ENCODE measurements at regions not wholly inside any gene's neighbourhood (a gene's known extent, or its start where the extent isn't known, plus 50 kb on each side); places are given as distances from the start of the nearest gene placed in this dataset.

DNA sequence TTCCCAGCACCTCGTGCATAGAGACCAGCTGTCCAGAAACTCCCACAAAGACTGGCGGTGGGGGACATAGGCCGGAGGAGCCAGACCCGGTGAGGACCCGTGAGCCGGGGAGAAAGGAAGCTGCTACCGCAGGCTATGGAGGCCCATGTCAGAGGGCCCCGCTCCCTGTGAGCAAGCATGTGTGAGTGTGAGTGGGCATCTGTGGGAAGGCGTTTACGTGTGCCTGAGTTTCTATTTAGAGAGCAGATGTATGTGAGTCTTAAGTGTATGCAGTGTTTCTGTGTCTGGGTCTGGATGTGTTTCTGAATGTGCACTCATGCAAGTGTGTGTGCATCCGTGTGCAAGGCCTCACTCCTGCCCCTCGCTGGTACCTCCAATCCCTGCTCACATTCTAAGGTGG, 187.8 kb upstream of the RAB6C start:
- ChIA-PET POLR2A (no interaction called here), CTCF (no interaction called here)
- Mint-ChIP-seq H3K27ac (no peak overlapping the region), H3K27me3 (ENCODE audit: low read depth) (no peaks in the 10 kb centered on the region; the same call in 1 of the 2 replicates), H3K4me1 (peaks cover 3% of the 10 kb centered on the region; the same call in 1 of the 2 replicates), H3K36me3 (no peaks in the 10 kb centered on the region), H3K9me3 (peaks cover 10% of the 10 kb centered on the region; the same call in 1 of the 2 replicates), H3K4me3 (no peak overlapping the region)
- DNase-seq (ENCODE audit: low spot score) (no peak), ATAC-seq (no peak)
- TF ChIP-seq, protein P1, sequence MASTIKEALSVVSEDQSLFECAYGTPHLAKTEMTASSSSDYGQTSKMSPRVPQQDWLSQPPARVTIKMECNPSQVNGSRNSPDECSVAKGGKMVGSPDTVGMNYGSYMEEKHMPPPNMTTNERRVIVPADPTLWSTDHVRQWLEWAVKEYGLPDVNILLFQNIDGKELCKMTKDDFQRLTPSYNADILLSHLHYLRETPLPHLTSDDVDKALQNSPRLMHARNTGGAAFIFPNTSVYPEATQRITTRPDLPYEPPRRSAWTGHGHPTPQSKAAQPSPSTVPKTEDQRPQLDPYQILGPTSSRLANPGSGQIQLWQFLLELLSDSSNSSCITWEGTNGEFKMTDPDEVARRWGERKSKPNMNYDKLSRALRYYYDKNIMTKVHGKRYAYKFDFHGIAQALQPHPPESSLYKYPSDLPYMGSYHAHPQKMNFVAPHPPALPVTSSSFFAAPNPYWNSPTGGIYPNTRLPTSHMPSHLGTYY (CRISPR knock-in tag; IDR thresholded peaks at IDR 0.05), result no peak
- TF ChIP-seq PRRX2 (CRISPR knock-in tag; IDR thresholded peaks at IDR 0.05), result no peak
- no peak for TF ChIP-seq FOXP1 (CRISPR knock-in tag; IDR thresholded peaks at IDR 0.05; ENCODE audit: borderline replicate concordance)
- no peak for TF ChIP-seq ZNF416 (CRISPR knock-in tag; IDR thresholded peaks at IDR 0.05)
- TF ChIP-seq NR2C2 (CRISPR knock-in tag; IDR thresholded peaks at IDR 0.05), result no peak
- TF ChIP-seq, protein P2, sequence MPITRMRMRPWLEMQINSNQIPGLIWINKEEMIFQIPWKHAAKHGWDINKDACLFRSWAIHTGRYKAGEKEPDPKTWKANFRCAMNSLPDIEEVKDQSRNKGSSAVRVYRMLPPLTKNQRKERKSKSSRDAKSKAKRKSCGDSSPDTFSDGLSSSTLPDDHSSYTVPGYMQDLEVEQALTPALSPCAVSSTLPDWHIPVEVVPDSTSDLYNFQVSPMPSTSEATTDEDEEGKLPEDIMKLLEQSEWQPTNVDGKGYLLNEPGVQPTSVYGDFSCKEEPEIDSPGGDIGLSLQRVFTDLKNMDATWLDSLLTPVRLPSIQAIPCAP (CRISPR knock-in tag; IDR thresholded peaks at IDR 0.05), result no peak
- TF ChIP-seq CREB1 (CRISPR knock-in tag; IDR thresholded peaks at IDR 0.05), result no peak
- TF ChIP-seq, protein P3, sequence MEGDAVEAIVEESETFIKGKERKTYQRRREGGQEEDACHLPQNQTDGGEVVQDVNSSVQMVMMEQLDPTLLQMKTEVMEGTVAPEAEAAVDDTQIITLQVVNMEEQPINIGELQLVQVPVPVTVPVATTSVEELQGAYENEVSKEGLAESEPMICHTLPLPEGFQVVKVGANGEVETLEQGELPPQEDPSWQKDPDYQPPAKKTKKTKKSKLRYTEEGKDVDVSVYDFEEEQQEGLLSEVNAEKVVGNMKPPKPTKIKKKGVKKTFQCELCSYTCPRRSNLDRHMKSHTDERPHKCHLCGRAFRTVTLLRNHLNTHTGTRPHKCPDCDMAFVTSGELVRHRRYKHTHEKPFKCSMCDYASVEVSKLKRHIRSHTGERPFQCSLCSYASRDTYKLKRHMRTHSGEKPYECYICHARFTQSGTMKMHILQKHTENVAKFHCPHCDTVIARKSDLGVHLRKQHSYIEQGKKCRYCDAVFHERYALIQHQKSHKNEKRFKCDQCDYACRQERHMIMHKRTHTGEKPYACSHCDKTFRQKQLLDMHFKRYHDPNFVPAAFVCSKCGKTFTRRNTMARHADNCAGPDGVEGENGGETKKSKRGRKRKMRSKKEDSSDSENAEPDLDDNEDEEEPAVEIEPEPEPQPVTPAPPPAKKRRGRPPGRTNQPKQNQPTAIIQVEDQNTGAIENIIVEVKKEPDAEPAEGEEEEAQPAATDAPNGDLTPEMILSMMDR (IDR thresholded peaks at IDR 0.05), result no peak
- no peak for TF ChIP-seq ZNF219 (CRISPR knock-in tag; IDR thresholded peaks at IDR 0.05; ENCODE audit: borderline replicate concordance)
- TF ChIP-seq, protein P4, sequence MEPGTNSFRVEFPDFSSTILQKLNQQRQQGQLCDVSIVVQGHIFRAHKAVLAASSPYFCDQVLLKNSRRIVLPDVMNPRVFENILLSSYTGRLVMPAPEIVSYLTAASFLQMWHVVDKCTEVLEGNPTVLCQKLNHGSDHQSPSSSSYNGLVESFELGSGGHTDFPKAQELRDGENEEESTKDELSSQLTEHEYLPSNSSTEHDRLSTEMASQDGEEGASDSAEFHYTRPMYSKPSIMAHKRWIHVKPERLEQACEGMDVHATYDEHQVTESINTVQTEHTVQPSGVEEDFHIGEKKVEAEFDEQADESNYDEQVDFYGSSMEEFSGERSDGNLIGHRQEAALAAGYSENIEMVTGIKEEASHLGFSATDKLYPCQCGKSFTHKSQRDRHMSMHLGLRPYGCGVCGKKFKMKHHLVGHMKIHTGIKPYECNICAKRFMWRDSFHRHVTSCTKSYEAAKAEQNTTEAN (CRISPR knock-in tag; IDR thresholded peaks at IDR 0.05), result no peak
- TF ChIP-seq, protein P5, sequence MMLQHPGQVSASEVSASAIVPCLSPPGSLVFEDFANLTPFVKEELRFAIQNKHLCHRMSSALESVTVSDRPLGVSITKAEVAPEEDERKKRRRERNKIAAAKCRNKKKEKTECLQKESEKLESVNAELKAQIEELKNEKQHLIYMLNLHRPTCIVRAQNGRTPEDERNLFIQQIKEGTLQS (CRISPR knock-in tag; conservative IDR thresholded peaks at IDR 0.05), result no peak
- TF ChIP-seq NR1H2 (CRISPR knock-in tag; IDR thresholded peaks at IDR 0.05), result no peak
- TF ChIP-seq, protein P6, sequence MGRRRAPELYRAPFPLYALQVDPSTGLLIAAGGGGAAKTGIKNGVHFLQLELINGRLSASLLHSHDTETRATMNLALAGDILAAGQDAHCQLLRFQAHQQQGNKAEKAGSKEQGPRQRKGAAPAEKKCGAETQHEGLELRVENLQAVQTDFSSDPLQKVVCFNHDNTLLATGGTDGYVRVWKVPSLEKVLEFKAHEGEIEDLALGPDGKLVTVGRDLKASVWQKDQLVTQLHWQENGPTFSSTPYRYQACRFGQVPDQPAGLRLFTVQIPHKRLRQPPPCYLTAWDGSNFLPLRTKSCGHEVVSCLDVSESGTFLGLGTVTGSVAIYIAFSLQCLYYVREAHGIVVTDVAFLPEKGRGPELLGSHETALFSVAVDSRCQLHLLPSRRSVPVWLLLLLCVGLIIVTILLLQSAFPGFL (CRISPR knock-in tag; IDR thresholded peaks at IDR 0.05; ENCODE audit: borderline replicate concordance), result no peak

DNA sequence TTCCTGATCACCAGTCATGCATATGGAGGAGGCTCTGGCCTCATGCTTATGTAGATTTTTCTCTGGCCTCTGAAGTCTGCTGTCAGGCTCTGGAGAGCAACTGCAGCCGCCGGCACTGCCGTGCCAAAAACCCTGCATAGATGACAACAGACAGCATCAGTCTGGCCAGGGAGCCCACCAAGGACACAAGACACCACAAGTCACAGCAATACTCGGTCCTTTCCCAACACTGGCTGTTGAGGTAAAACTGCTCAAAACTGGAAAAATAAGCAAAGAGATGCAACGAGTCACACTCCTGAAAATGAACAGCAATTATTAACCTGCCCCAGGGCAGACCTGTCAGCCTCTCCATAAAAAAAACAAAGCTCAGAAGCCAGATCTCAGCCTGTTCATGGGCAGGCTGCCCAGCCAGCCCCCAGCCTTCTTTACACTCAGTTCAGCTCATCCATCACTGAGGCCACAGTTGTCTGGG, 186.0 kb upstream of the RAB6C start:
- no peaks in the 10 kb centered on the region for H3K36me3 Mint-ChIP-seq
- no peak overlapping the region for H3K4me3 Mint-ChIP-seq
- peaks cover 3% of the 10 kb centered on the region; the same call in 1 of the 2 replicates for H3K4me1 Mint-ChIP-seq
- ChIA-PET CTCF (interaction anchor here (1.0 kb wide), 1 partner anchor 206 kb away, joined by 4 read pairs; no protein-coding TSS in a partner anchor), POLR2A (no interaction called here)
- H3K27ac Mint-ChIP-seq, result no peak overlapping the region
- ATAC-seq (no peak), DNase-seq (ENCODE audit: low spot score) (no peak)
- H3K27me3 Mint-ChIP-seq (ENCODE audit: low read depth), result no peaks in the 10 kb centered on the region; the same call in 1 of the 2 replicates
- H3K9me3 Mint-ChIP-seq, result 0 out of 2 replicates have a peak, but pooled peaks cover 4% of the 10 kb centered on the region
- TF ChIP-seq, protein P7, sequence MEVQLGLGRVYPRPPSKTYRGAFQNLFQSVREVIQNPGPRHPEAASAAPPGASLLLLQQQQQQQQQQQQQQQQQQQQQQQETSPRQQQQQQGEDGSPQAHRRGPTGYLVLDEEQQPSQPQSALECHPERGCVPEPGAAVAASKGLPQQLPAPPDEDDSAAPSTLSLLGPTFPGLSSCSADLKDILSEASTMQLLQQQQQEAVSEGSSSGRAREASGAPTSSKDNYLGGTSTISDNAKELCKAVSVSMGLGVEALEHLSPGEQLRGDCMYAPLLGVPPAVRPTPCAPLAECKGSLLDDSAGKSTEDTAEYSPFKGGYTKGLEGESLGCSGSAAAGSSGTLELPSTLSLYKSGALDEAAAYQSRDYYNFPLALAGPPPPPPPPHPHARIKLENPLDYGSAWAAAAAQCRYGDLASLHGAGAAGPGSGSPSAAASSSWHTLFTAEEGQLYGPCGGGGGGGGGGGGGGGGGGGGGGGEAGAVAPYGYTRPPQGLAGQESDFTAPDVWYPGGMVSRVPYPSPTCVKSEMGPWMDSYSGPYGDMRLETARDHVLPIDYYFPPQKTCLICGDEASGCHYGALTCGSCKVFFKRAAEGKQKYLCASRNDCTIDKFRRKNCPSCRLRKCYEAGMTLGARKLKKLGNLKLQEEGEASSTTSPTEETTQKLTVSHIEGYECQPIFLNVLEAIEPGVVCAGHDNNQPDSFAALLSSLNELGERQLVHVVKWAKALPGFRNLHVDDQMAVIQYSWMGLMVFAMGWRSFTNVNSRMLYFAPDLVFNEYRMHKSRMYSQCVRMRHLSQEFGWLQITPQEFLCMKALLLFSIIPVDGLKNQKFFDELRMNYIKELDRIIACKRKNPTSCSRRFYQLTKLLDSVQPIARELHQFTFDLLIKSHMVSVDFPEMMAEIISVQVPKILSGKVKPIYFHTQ (CRISPR knock-in tag; IDR thresholded peaks at IDR 0.05), result no peak
- TF ChIP-seq TP53 (CRISPR knock-in tag; IDR thresholded peaks at IDR 0.05), result no peak
- TF ChIP-seq, protein P4 (CRISPR knock-in tag; IDR thresholded peaks at IDR 0.05), result no peak
- TF ChIP-seq, protein P8, sequence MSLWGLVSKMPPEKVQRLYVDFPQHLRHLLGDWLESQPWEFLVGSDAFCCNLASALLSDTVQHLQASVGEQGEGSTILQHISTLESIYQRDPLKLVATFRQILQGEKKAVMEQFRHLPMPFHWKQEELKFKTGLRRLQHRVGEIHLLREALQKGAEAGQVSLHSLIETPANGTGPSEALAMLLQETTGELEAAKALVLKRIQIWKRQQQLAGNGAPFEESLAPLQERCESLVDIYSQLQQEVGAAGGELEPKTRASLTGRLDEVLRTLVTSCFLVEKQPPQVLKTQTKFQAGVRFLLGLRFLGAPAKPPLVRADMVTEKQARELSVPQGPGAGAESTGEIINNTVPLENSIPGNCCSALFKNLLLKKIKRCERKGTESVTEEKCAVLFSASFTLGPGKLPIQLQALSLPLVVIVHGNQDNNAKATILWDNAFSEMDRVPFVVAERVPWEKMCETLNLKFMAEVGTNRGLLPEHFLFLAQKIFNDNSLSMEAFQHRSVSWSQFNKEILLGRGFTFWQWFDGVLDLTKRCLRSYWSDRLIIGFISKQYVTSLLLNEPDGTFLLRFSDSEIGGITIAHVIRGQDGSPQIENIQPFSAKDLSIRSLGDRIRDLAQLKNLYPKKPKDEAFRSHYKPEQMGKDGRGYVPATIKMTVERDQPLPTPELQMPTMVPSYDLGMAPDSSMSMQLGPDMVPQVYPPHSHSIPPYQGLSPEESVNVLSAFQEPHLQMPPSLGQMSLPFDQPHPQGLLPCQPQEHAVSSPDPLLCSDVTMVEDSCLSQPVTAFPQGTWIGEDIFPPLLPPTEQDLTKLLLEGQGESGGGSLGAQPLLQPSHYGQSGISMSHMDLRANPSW (CRISPR knock-in tag; conservative IDR thresholded peaks at IDR 0.05; ENCODE audit: low read depth), result no peak
